Trophoblast cell (in vitro differentiated cells and primary cell): ENCODE measurements at regions not wholly inside any gene's neighbourhood (a gene's known extent, or its start where the extent isn't known, plus 50 kb on each side); places are given as distances from the start of the nearest gene placed in this dataset.

Source experiments
- DNase-seq, 2 donors: peaks; one replicate each; pipeline ENCODE4 v3.0.0-alpha.2; 2016
- H2AFZ ChIP-seq: 2 replicates; pipeline ENCODE4 v1.6.1; 2013; ENCODE audit warnings: low read length, moderate library complexity, mild to moderate bottlenecking; ENCODE audit not compliant: insufficient read depth, poor library complexity
- H2AK5ac ChIP-seq: 2 replicates; pipeline ENCODE4 v1.6.1; 2013; ENCODE audit warnings: mild to moderate bottlenecking, low read length
- H2BK120ac ChIP-seq: 2 replicates; pipeline ENCODE4 v1.6.1; 2013; ENCODE audit warnings: low read length, mild to moderate bottlenecking, moderate library complexity; ENCODE audit not compliant: insufficient read depth, poor library complexity
- H2BK12ac ChIP-seq: 2 replicates; pipeline ENCODE4 v1.6.1; 2013; ENCODE audit warnings: mild to moderate bottlenecking, low read length, moderate library complexity
- H2BK5ac ChIP-seq: 2 replicates; pipeline ENCODE4 v1.6.1; 2013; ENCODE audit warnings: low read length, low read depth, moderate library complexity, mild to moderate bottlenecking; ENCODE audit not compliant: poor library complexity
- H3K14ac ChIP-seq: 2 replicates; pipeline ENCODE4 v1.6.1; 2013; ENCODE audit warnings: mild to moderate bottlenecking, low read length
- H3K18ac ChIP-seq: 2 replicates; pipeline ENCODE4 v1.6.1; 2013; ENCODE audit warnings: mild to moderate bottlenecking, low read length
- H3K23ac ChIP-seq: 2 replicates; pipeline ENCODE4 v1.6.1; 2013; ENCODE audit warnings: low read length
- H3K27ac ChIP-seq: 2 replicates; pipeline ENCODE4 v1.5.1; 2013; ENCODE audit warnings: low read depth, mild to moderate bottlenecking, inconsistent platforms, low read length, moderate library complexity
- H3K27me3 ChIP-seq: 2 replicates; pipeline ENCODE4 v1.6.1; 2013; ENCODE audit warnings: inconsistent platforms, mild to moderate bottlenecking, low read length, moderate library complexity; ENCODE audit not compliant: insufficient read depth
- H3K36me3 ChIP-seq, 2 experiments: 1 replicate in 1 of 2; 2 replicates in 1 of 2; pipeline ENCODE4 v1.6.1; 2013; ENCODE audit warnings: low read length in 2 of 2, mild to moderate bottlenecking in 2 of 2, moderate library complexity in 1 of 2; ENCODE audit not compliant: insufficient read depth in 2 of 2, control insufficient read depth in 1 of 2
- H3K4ac ChIP-seq: 2 replicates; pipeline ENCODE4 v1.6.1; 2013; ENCODE audit warnings: low read depth, mild to moderate bottlenecking, low read length, moderate library complexity
- H3K4me1 ChIP-seq, 2 experiments: 1 replicate in 1 of 2; 2 replicates in 1 of 2; pipeline ENCODE4 v1.6.1; 2013; ENCODE audit warnings: low read length in 2 of 2, mild to moderate bottlenecking in 2 of 2, moderate library complexity in 1 of 2; ENCODE audit not compliant: insufficient read depth in 2 of 2, control insufficient read depth in 1 of 2
- H3K4me2 ChIP-seq: 2 replicates; pipeline ENCODE4 v1.6.1; 2013; ENCODE audit warnings: inconsistent platforms, mild to moderate bottlenecking, low read length, moderate library complexity
- H3K4me3 ChIP-seq: 2 replicates; pipeline ENCODE4 v1.5.1; 2013; ENCODE audit warnings: mild to moderate bottlenecking, low read depth, low read length, inconsistent platforms
- H3K79me1 ChIP-seq: one replicate; pipeline ENCODE4 v1.6.1; 2013; ENCODE audit warnings: low read length
- H3K79me2 ChIP-seq: 2 replicates; pipeline ENCODE4 v1.6.1; 2013; ENCODE audit warnings: low read length, mild to moderate bottlenecking; ENCODE audit not compliant: control insufficient read depth, insufficient read depth, poor library complexity
- H3K9ac ChIP-seq: 2 replicates; pipeline ENCODE4 v1.6.1; 2013; ENCODE audit warnings: mild to moderate bottlenecking, low read length
- H3K9me3 ChIP-seq: 2 replicates; pipeline ENCODE4 v1.6.1; 2013; ENCODE audit warnings: low read depth, mild to moderate bottlenecking, control low read depth, inconsistent platforms, low read length; ENCODE audit not compliant: insufficient read depth
- H4K12ac ChIP-seq: 2 replicates; pipeline ENCODE4 v1.6.1; 2013; ENCODE audit warnings: low read depth, mild to moderate bottlenecking, low read length, moderate library complexity
- H4K8ac ChIP-seq: 2 replicates; pipeline ENCODE4 v1.6.1; 2013; ENCODE audit warnings: low read depth, mild to moderate bottlenecking, low read length, moderate library complexity
- H4K91ac ChIP-seq: one replicate; pipeline ENCODE4 v1.6.1; 2013; ENCODE audit warnings: low read depth, mild to moderate bottlenecking, low read length, moderate library complexity
- WGBS: extraction: QIAGEN DNeasy Blood & Tissue Kit; methylation state at CpG from one replicate; pipeline ENCODE4 v1.1.7; 2013; ENCODE audit warnings: missing lambda C conversion rate; ENCODE audit not compliant: insufficient read length, insufficient coverage; ENCODE audit errors: extremely low coverage; 5-methylcytosine and 5-hydroxymethylcytosine counted together

GRCh38 chr1:5532811-5533210 is 459.4 kb downstream of the NPHP4 start:
- H3K36me3 ChIP-seq: no peaks in the 10 kb centered on the region

GRCh38 chr1:5526822-5527551 is 465.2 kb downstream of the NPHP4 start:
- peaks cover 3% of the 10 kb centered on the region for H3K9me3 ChIP-seq
- no peak for DNase-seq
- H3K14ac ChIP-seq: no peak overlapping the region
- H4K8ac ChIP-seq: no peak overlapping the region
- no peak overlapping the region for H3K18ac ChIP-seq
- no peak overlapping the region for H2BK12ac ChIP-seq
- H3K4me1 ChIP-seq: peaks cover 0 to 5% of the 10 kb centered on the region in 2 experiments
- no peaks in the 10 kb centered on the region for H3K36me3 ChIP-seq
- H2BK5ac ChIP-seq: no peak overlapping the region
- no peaks in the 10 kb centered on the region for H3K79me2 ChIP-seq
- no peak overlapping the region for H4K91ac ChIP-seq
- H3K9ac ChIP-seq: no peak overlapping the region
- no peak overlapping the region for H3K4ac ChIP-seq
- H2BK120ac ChIP-seq: no peak overlapping the region
- H4K12ac ChIP-seq: no peak overlapping the region
- H3K79me1 ChIP-seq: no peaks in the 10 kb centered on the region
- H2AK5ac ChIP-seq: no peak overlapping the region
- H3K4me2 ChIP-seq: no peak overlapping the region
- no peak overlapping the region for H3K23ac ChIP-seq
- no peak overlapping the region for H3K27ac ChIP-seq
- no peak overlapping the region for H3K4me3 ChIP-seq
- WGBS: no CpG with 5 or more reads among the region's 19 CpGs
- no peaks in the 10 kb centered on the region for H3K27me3 ChIP-seq
- no peak overlapping the region for H2AFZ ChIP-seq

More at GRCh38 chr1:5532811-5533210, 459.4 kb downstream of the NPHP4 start:
- H3K9me3 ChIP-seq: peaks cover 3% of the 10 kb centered on the region
- H3K27me3 ChIP-seq: no peaks in the 10 kb centered on the region
- no peaks in the 10 kb centered on the region for H3K79me2 ChIP-seq
- no peaks in the 10 kb centered on the region for H3K79me1 ChIP-seq
- H3K4me1 ChIP-seq: no peaks in the 10 kb centered on the region
- H2AK5ac ChIP-seq: no peak overlapping the region
- H4K8ac ChIP-seq: no peak overlapping the region
- no peak overlapping the region for H3K18ac ChIP-seq
- H2AFZ ChIP-seq: no peak overlapping the region
- no peak overlapping the region for H3K4ac ChIP-seq
- no peak overlapping the region for H2BK5ac ChIP-seq
- DNase-seq: no peak
- no peak overlapping the region for H3K4me3 ChIP-seq
- H3K9ac ChIP-seq: no peak overlapping the region
- H2BK120ac ChIP-seq: no peak overlapping the region
- H3K14ac ChIP-seq: no peak overlapping the region
- H4K12ac ChIP-seq: no peak overlapping the region
- no peak overlapping the region for H3K23ac ChIP-seq
- no peak overlapping the region for H3K27ac ChIP-seq
- no peak overlapping the region for H3K4me2 ChIP-seq
- no CpG with 5 or more reads among the region's 3 CpGs for WGBS
- no peak overlapping the region for H2BK12ac ChIP-seq
- H4K91ac ChIP-seq: no peak overlapping the region

GRCh38 chr1:5526385-5526750 is 465.9 kb downstream of the NPHP4 start:
- H2AK5ac ChIP-seq: no peak overlapping the region
- no peak overlapping the region for H3K23ac ChIP-seq
- no peak overlapping the region for H2AFZ ChIP-seq
- no peaks in the 10 kb centered on the region for H3K27me3 ChIP-seq
- no peak overlapping the region for H2BK5ac ChIP-seq
- WGBS: no CpG with 5 or more reads among the region's 8 CpGs
- no peak overlapping the region for H3K4me2 ChIP-seq
- H2BK12ac ChIP-seq: no peak overlapping the region
- no peak overlapping the region for H3K9ac ChIP-seq
- H2BK120ac ChIP-seq: no peak overlapping the region
- no peak overlapping the region for H3K14ac ChIP-seq
- H3K79me2 ChIP-seq: no peaks in the 10 kb centered on the region
- H3K36me3 ChIP-seq: no peaks in the 10 kb centered on the region
- no peak overlapping the region for H3K4ac ChIP-seq
- no peak overlapping the region for H3K27ac ChIP-seq
- no peak overlapping the region for H4K91ac ChIP-seq
- no peak overlapping the region for H4K12ac ChIP-seq
- no peaks in the 10 kb centered on the region for H3K79me1 ChIP-seq
- no peak overlapping the region for H4K8ac ChIP-seq
- H3K18ac ChIP-seq: no peak overlapping the region
- H3K9me3 ChIP-seq: peaks cover 3% of the 10 kb centered on the region
- no peak for DNase-seq
- no peak overlapping the region for H3K4me3 ChIP-seq
- peaks cover 0 to 5% of the 10 kb centered on the region in 2 experiments for H3K4me1 ChIP-seq

- Histone ChIP-seq H3K4me3 (no peak overlapping the region), H2AFZ (no peak overlapping the region), H2BK120ac (no peak overlapping the region), H2AK5ac (no peak overlapping the region), H3K4ac (no peak overlapping the region), H3K4me2 (no peak overlapping the region), H3K9me3 (peaks cover 3% of the 10 kb centered on the region), H3K79me1 (no peaks in the 10 kb centered on the region), H3K4me1 (peaks cover 0 to 5% of the 10 kb centered on the region in 2 experiments), H3K36me3 (no peaks in the 10 kb centered on the region), H3K9ac (no peak overlapping the region), H3K23ac (no peak overlapping the region), H2BK12ac (no peak overlapping the region), H4K91ac (no peak overlapping the region), H3K27me3 (no peaks in the 10 kb centered on the region), H3K18ac (no peak overlapping the region), H3K79me2 (no peaks in the 10 kb centered on the region), H4K8ac (no peak overlapping the region), H3K14ac (no peak overlapping the region), H2BK5ac (no peak overlapping the region), H4K12ac (no peak overlapping the region), H3K27ac (no peak overlapping the region)
- no peak for DNase-seq
- no CpG with 5 or more reads among the region's 27 CpGs for WGBS
These were observed 466.4 kb downstream of the NPHP4 start for GRCh38 chr1:5525597-5526384.
